Pancreas (tissue), 10 donors: ENCODE measurements at regions not wholly inside any gene's neighbourhood (a gene's known extent, or its start where the extent isn't known, plus 50 kb on each side); places are given as distances from the start of the nearest gene placed in this dataset.

ENCODE experiments used
- ATAC-seq, 4 donors: fragments of 200-7000 bp; cut with Tn5 transposase; one replicate each; pipeline versions ENCODE4 v1.8.0 to v1.9.1; 2020; ENCODE audit warnings: mild to moderate bottlenecking in 4 of 4, moderate library complexity in 4 of 4
- DNase-seq, 6 donors: peaks; one replicate each; pipeline ENCODE4 v3.0.0-alpha.2; 2020
- FAIRE-seq: peaks from 2 replicates; lab custom pipeline; 2012; peaks lifted over from hg19 to GRCh38; lab: Jason Lieb, UNC
- H3K27ac ChIP-seq, 4 donors: fragments of 200-600 bp; sonication (generic); 1 replicate in 3 of 4; 2 replicates in 1 of 4; pipeline versions ENCODE4 v1.5.0 to v1.8.0; 2020
- H3K27me3 ChIP-seq, 4 donors: fragments of 200-600 bp; one replicate each; pipeline ENCODE4 v1.8.0; 2021
- H3K36me3 ChIP-seq, 3 donors: fragments of 200-600 bp; sonication (generic) in 1 of 3; one replicate each; pipeline versions ENCODE4 v1.5.0 to v1.8.0; 2020 to 2021
- H3K4me1 ChIP-seq, 3 donors: fragments of 200-600 bp; one replicate each; pipeline ENCODE4 v1.8.0; 2021
- H3K4me3 ChIP-seq, 4 donors: fragments of 200-600 bp; sonication (generic) in 2 of 4; one replicate each; pipeline versions ENCODE4 v1.5.0 to v1.8.0; 2020 to 2021
- H3K9me3 ChIP-seq, 4 donors: fragments of 200-600 bp; one replicate each; pipeline ENCODE4 v1.8.0; 2021
- CTCF ChIP-seq, 4 donors: fragments of 200-600 bp; sonication (generic) in 3 of 4; IDR thresholded peaks; one replicate each; pipeline versions ENCODE4 v1.5.0 to v1.8.0; 2021; ENCODE audit warnings: antibody characterized with exemption in 4 of 4
- WGBS, 2 donors: extraction: QIAGEN DNeasy Blood & Tissue Kit; methylation state at CpG; one replicate each; pipeline ENCODE4 v1.1.7; 2013; 5-methylcytosine and 5-hydroxymethylcytosine counted together
- intact Hi-C, 3 donors: fragments of 100-400 bp; cut with DNase I; formaldehyde crosslinking; loops; one replicate each; pipeline versions ENCODE4 v1.11.1 to v1.14.2; 2022
- donor health status: healthy with polysubstance abuse.
- donor health status: DM: no; HTN: no; CAD: no; lungs with moderate emphysema.
- donor health status: DM: no; HTN: no; CAD: no.
- donor health status: control.
- donor health status: control.
- donor health status: Bipolar disorder and iron deficiency.
- donor health status: DM: yes; HTN: yes; CAD: no.
- donor health status: DM: no; HTN: no; CAD: no.
- donor health status: DM: no; HTN: no; CAD: no.
- donor health status: DM: yes; HTN: yes; CAD: no.

- no peaks in the 10 kb centered on the region for H3K9me3 ChIP-seq
- TF ChIP-seq CTCF (IDR thresholded peaks at IDR 0.05), result no peak
- ATAC-seq, result no peak
- no peak overlapping the region for H3K4me3 ChIP-seq
- no peaks in the 10 kb centered on the region for H3K4me1 ChIP-seq
- FAIRE-seq, result no peak
- no peak overlapping the region for H3K27ac ChIP-seq
- no peaks in the 10 kb centered on the region for H3K27me3 ChIP-seq
- no peaks in the 10 kb centered on the region for H3K36me3 ChIP-seq
- DNase-seq, result peak in 1 of 6 donors; percentile 40
- intact Hi-C loops, result no loop called here
- 84 to 87% methylated on average over 22 of the region's 22 CpGs for WGBS, 2 donors
These were observed 931.7 kb upstream of the B3GALT2 start for GRCh38 chr1:194118086-194118485.

GRCh38 chr1:194117582-194117981, 931.2 kb upstream of the B3GALT2 start:
- Histone ChIP-seq H3K36me3 (no peaks in the 10 kb centered on the region), H3K4me3 (no peak overlapping the region), H3K4me1 (no peaks in the 10 kb centered on the region), H3K27ac (no peak overlapping the region), H3K9me3 (no peaks in the 10 kb centered on the region), H3K27me3 (no peaks in the 10 kb centered on the region)
- intact Hi-C loops, result no loop called here
- ATAC-seq (no peak), FAIRE-seq (no peak), DNase-seq (no peak)
- 56 to 64% methylated on average over 8 of the region's 8 CpGs for WGBS, 2 donors
- TF ChIP-seq CTCF (IDR thresholded peaks at IDR 0.05), result no peak

- intact Hi-C loops, result no loop called here
- H3K27me3 ChIP-seq, result no peaks in the 10 kb centered on the region
- H3K27ac ChIP-seq, result no peak overlapping the region
- H3K36me3 ChIP-seq, result no peaks in the 10 kb centered on the region
- FAIRE-seq (no peak), DNase-seq (no peak), ATAC-seq (no peak)
- no peak for TF ChIP-seq CTCF (IDR thresholded peaks at IDR 0.05)
- H3K9me3 ChIP-seq, result no peaks in the 10 kb centered on the region
- WGBS, 2 donors, result 39 to 41% methylated on average over 3 of the region's 3 CpGs
- H3K4me1 ChIP-seq, result no peaks in the 10 kb centered on the region
- no peak overlapping the region for H3K4me3 ChIP-seq
These were observed 927.9 kb upstream of the B3GALT2 start for GRCh38 chr1:194114288-194114687.

- no peak for FAIRE-seq
- Histone ChIP-seq H3K27me3 (no peaks in the 10 kb centered on the region), H3K9me3 (no peaks in the 10 kb centered on the region), H3K4me1 (no peaks in the 10 kb centered on the region), H3K27ac (no peak overlapping the region), H3K4me3 (no peak overlapping the region), H3K36me3 (no peaks in the 10 kb centered on the region)
- TF ChIP-seq CTCF (IDR thresholded peaks at IDR 0.05), result no peak
- ATAC-seq, result no peak
- intact Hi-C loops, result no loop called here
- WGBS, 2 donors, result 61 to 72% methylated on average over 2 of the region's 2 CpGs
- no peak for DNase-seq
These were observed 919.0 kb upstream of the B3GALT2 start for GRCh38 chr1:194105381-194105780.

GRCh38 chr1:194104247-194104844, 917.9 kb upstream of the B3GALT2 start:
- H3K4me1 ChIP-seq, result no peaks in the 10 kb centered on the region
- H3K4me3 ChIP-seq, result no peak overlapping the region
- TF ChIP-seq CTCF (IDR thresholded peaks at IDR 0.05), result no peak
- 83 to 86% methylated on average over 2 of the region's 2 CpGs for WGBS, 2 donors
- H3K27me3 ChIP-seq, result no peaks in the 10 kb centered on the region
- no peak for ATAC-seq
- no peaks in the 10 kb centered on the region for H3K9me3 ChIP-seq
- DNase-seq, result peak in 1 of 6 donors; percentile 35
- FAIRE-seq, result no peak
- H3K36me3 ChIP-seq, result no peaks in the 10 kb centered on the region
- no peak overlapping the region for H3K27ac ChIP-seq
- intact Hi-C loops, result no loop called here
